GM12878 (cell line): ENCODE measurements at regions not wholly inside any gene's neighbourhood (a gene's known extent, or its start where the extent isn't known, plus 50 kb on each side); places are given as distances from the start of the nearest gene placed in this dataset.

Experiments used
- ATAC-seq: fragments of 200-7000 bp; cut with Tn5 transposase; 3 replicates; pipeline ENCODE4 v1.9.1; 2020; ENCODE audit warnings: mild to moderate bottlenecking, moderate library complexity
- BruUV-seq: library from RNA; stranded (reverse); fragments of 400-500 nt; replicated peaks from 2 replicates; lab custom pipeline; 2021; lab: Mats Ljungman, UMichigan
- CTCF ChIA-PET: fragments of 300-600 bp; sonication (Branson Sonifier 250); formaldehyde crosslinking; extraction: SDS; loops from one replicate; lab custom pipeline; 2021; ENCODE audit warnings: inconsistent platforms; lab: Yijun Ruan, JAX
- POLR2A ChIA-PET: fragments of 350-600 bp; formaldehyde crosslinking; extraction: SDS; loops from one replicate; lab custom pipeline; 2021; ENCODE audit warnings: inconsistent platforms; lab: Charles Lee
- RAD21 ChIA-PET: fragments of 300-600 bp; sonication (Branson Sonifier 250); formaldehyde crosslinking; loops from one replicate; lab custom pipeline; 2023; ENCODE audit warnings: antibody characterized with exemption; ENCODE audit not compliant: unreplicated experiment; lab: Charles Lee
- SMC1A ChIA-PET: fragments of 300-600 bp; sonication (Branson Sonifier 250); formaldehyde crosslinking; loops from one replicate; lab custom pipeline; 2023; ENCODE audit not compliant: unreplicated experiment, uncharacterized antibody; lab: Charles Lee
- DNase-seq: peaks from one replicate; pipeline ENCODE4 v3.0.0-alpha.2; 2011; ENCODE audit warnings: low read depth, low spot score
- FAIRE-seq: peaks from 3 replicates; lab custom pipeline; 2011; peaks lifted over from hg19 to GRCh38; lab: Jason Lieb, UNC
- H2AFZ ChIP-seq: 2 replicates; pipeline ENCODE4 v1.6.0; 2011; ENCODE audit warnings: low read depth, low read length, control low read depth; ENCODE audit not compliant: control insufficient read depth
- H3K27ac ChIP-seq: 2 replicates; pipeline ENCODE4 v1.5.1; 2011; ENCODE audit warnings: control low read depth; ENCODE audit not compliant: control insufficient read depth, insufficient read depth
- H3K27me3 ChIP-seq, 2 experiments: replicated peaks in 1 of 2; 2 replicates each; pipeline versions ENCODE4 v1.6.0 to v1.6.1; 2011; ENCODE audit warnings: low read length in 1 of 2; ENCODE audit not compliant: control insufficient read depth in 2 of 2, insufficient read depth in 2 of 2
- H3K36me3 ChIP-seq, 2 experiments: 2 replicates each; pipeline ENCODE4 v1.5.1; 2011; ENCODE audit warnings: low read length in 1 of 2; ENCODE audit not compliant: control insufficient read depth in 2 of 2, insufficient read depth in 2 of 2
- H3K4me1 ChIP-seq: 2 replicates; pipeline ENCODE4 v1.6.1; 2011; ENCODE audit warnings: mild to moderate bottlenecking, low read length, moderate library complexity, mixed read lengths; ENCODE audit not compliant: control insufficient read depth, insufficient read depth
- H3K4me2 ChIP-seq: 2 replicates; pipeline ENCODE4 v1.6.0; 2011; ENCODE audit warnings: control low read depth; ENCODE audit not compliant: control insufficient read depth, insufficient read depth
- H3K4me3 ChIP-seq: fragments of 200-600 bp; sonication (generic); 2 replicates; pipeline ENCODE4 v1.5.1; 2016
- H3K79me2 ChIP-seq: 2 replicates; pipeline ENCODE4 v1.6.0; 2011; ENCODE audit warnings: low read length; ENCODE audit not compliant: control insufficient read depth, insufficient read depth
- H3K9ac ChIP-seq: 2 replicates; pipeline ENCODE4 v1.8.0; 2011; ENCODE audit warnings: low read length, control low read depth, mixed read lengths; ENCODE audit not compliant: control insufficient read depth, insufficient read depth
- H3K9me3 ChIP-seq: replicated peaks from 3 replicates; pipeline ENCODE4 v1.5.1; 2011; ENCODE audit warnings: mild to moderate bottlenecking, low read length; ENCODE audit not compliant: control insufficient read depth, insufficient read depth
- H4K20me1 ChIP-seq: 2 replicates; pipeline ENCODE4 v1.6.0; 2011; ENCODE audit not compliant: control insufficient read depth, insufficient read depth
- CHD4 ChIP-seq: fragments of 200-600 bp; sonication (generic); IDR thresholded peaks from 2 replicates; pipeline ENCODE4 v1.6.1; 2016; ENCODE audit warnings: mild to moderate bottlenecking
- FOXM1 ChIP-seq: IDR thresholded peaks from 2 replicates; pipeline ENCODE4 v1.6.1; 2012; ENCODE audit warnings: low read depth, mild to moderate bottlenecking, inconsistent platforms, low read length, moderate library complexity
- TBL1XR1 ChIP-seq: IDR thresholded peaks from 2 replicates; pipeline ENCODE4 v1.6.1; 2012; ENCODE audit warnings: low read depth, low read length, improper control_type of control experiment
- TCF12 ChIP-seq: IDR thresholded peaks from 2 replicates; pipeline ENCODE4 v1.6.1; 2011; ENCODE audit warnings: low read depth, mild to moderate bottlenecking, low read length
- ZBTB4 ChIP-seq: fragments of 450-650 bp; formaldehyde crosslinking; IDR thresholded peaks from 2 replicates; pipeline ENCODE4 v1.4.0; 2022; ENCODE audit warnings: mild to moderate bottlenecking, moderate library complexity
- WGBS: methylation state at CpG from one replicate; pipeline ENCODE4 v1.1.6; 2016; ENCODE audit warnings: low lambda C conversion rate; ENCODE audit not compliant: insufficient replicate concordance, insufficient coverage; ENCODE audit errors: missing lambda C conversion rate; 5-methylcytosine and 5-hydroxymethylcytosine counted together
- in situ Hi-C: fragments of 300-500 bp; cut with MboI; formaldehyde crosslinking; loops from 9 replicates; pipeline ENCODE4 v1.14.3; 2018; ENCODE audit warnings: mixed read lengths
- intact Hi-C: fragments of 100-400 bp; cut with micrococcal nuclease; formaldehyde crosslinking; loops from one replicate; pipeline ENCODE4 v1.14.2; 2022; ENCODE audit not compliant: unreplicated experiment

GRCh38 chr3:154668835-154669234 lies 238.8 kb upstream of the GPR149 start (continued):
- no peak for TF ChIP-seq ZBTB4 (CRISPR knock-in tag)
- no peak for TF ChIP-seq TBL1XR1

- Histone ChIP-seq H3K27ac (no peak overlapping the region), H3K4me1 (no peaks in the 10 kb centered on the region), H3K9ac (no peak overlapping the region), H2AFZ (no peak overlapping the region), H3K79me2 (no peaks in the 10 kb centered on the region), H3K4me3 (no peak overlapping the region), H3K27me3 (no peaks in the 10 kb centered on the region), H4K20me1 (no peaks in the 10 kb centered on the region), H3K4me2 (no peak overlapping the region), H3K36me3 (no peaks in the 10 kb centered on the region), H3K9me3 (no peaks in the 10 kb centered on the region)
- FAIRE-seq (no peak), DNase-seq (no peak), ATAC-seq (no peak)
- WGBS: 0% methylated on average over 2 of the region's 2 CpGs
- BruUV-seq: no TSS peak
- intact Hi-C loops: loop anchor here (10.0 kb wide), 1 partner anchor 1507 kb away; no protein-coding TSS in a partner anchor
- ChIA-PET CTCF (no interaction called here), POLR2A (no interaction called here), SMC1A (interaction anchor here (1.2 kb wide), 1 partner anchor 30 kb away, joined by 4 read pairs; no protein-coding TSS in a partner anchor), RAD21 (no interaction called here)
- TF ChIP-seq CHD4: no peak
- TF ChIP-seq TCF12: no peak
- TF ChIP-seq FOXM1: no peak
- in situ Hi-C loops: no loop called here
These were observed 238.2 kb upstream of the GPR149 start for GRCh38 chr3:154668187-154668586.
